ENCODE measurements at regions not wholly inside any gene's neighbourhood (a gene's known extent, or its start where the extent isn't known, plus 50 kb on each side); places are given as distances from the start of the nearest gene placed in this dataset.

GRCh38 chr4:138045036-138045435 is 197.1 kb downstream of the SLC7A11 start:
- no peaks in the 10 kb centered on the region for H3K79me2 ChIP-seq (replicated peaks; ENCODE audit: insufficient read depth)
- no peaks in the 10 kb centered on the region for H3F3A ChIP-seq (replicated peaks; ENCODE audit: low read depth)
- H2AFZ ChIP-seq: peak overlapping the region; percentile 85; the same call in 1 of the 2 replicates
- H3K36me3 Mint-ChIP-seq (ENCODE audit: low read depth): no peaks in the 10 kb centered on the region
- peaks cover 31% of the 10 kb centered on the region for H3K4me1 ChIP-seq (ENCODE audit: insufficient read depth)
- H3K27ac ChIP-seq (ENCODE audit: low read depth): no peak overlapping the region
- no peak overlapping the region for H3K27ac Mint-ChIP-seq
- TF ChIP-seq REST (IDR thresholded peaks at IDR 0.05; ENCODE audit: unreplicated experiment) (no peak), EZH2 (IDR thresholded peaks at IDR 0.05; ENCODE audit: low read depth, unreplicated experiment) (no peak), EZH2phosphoT487 (IDR thresholded peaks at IDR 0.05; ENCODE audit: unreplicated experiment) (no peak)
- no peak overlapping the region for H3K4me2 ChIP-seq
- no peaks in the 10 kb centered on the region for H3K27me3 ChIP-seq (ENCODE audit: insufficient read depth)
- no peaks in the 10 kb centered on the region for H3K36me3 ChIP-seq (ENCODE audit: insufficient read depth)
- peaks cover 28% of the 10 kb centered on the region for H3K4me1 Mint-ChIP-seq
- no peak overlapping the region for H3K4me3 ChIP-seq
- H3K4me3 Mint-ChIP-seq: no peak overlapping the region
- no peaks in the 10 kb centered on the region for H3K9me3 Mint-ChIP-seq
- H4K20me1 ChIP-seq (replicated peaks; ENCODE audit: insufficient read depth): no peaks in the 10 kb centered on the region
- DNase-seq (ENCODE audit: low spot score) (no peak), ATAC-seq (no peak)
- H3K9me2 ChIP-seq (ENCODE audit: insufficient read depth): peaks cover 15% of the 10 kb centered on the region
- H3K27me3 Mint-ChIP-seq (ENCODE audit: insufficient read depth, low read depth, poor library complexity): no peaks in the 10 kb centered on the region

- Histone ChIP-seq H3K4me3 (no peak overlapping the region), H3K27ac (ENCODE audit: low read depth) (no peak overlapping the region), H4K20me1 (replicated peaks; ENCODE audit: insufficient read depth) (no peaks in the 10 kb centered on the region), H3K4me2 (no peak overlapping the region), H3F3A (replicated peaks; ENCODE audit: low read depth) (no peaks in the 10 kb centered on the region), H3K79me2 (replicated peaks; ENCODE audit: insufficient read depth) (no peaks in the 10 kb centered on the region), H2AFZ (no peak overlapping the region), H3K36me3 (ENCODE audit: insufficient read depth) (no peaks in the 10 kb centered on the region), H3K4me1 (ENCODE audit: insufficient read depth) (0 out of 2 replicates have a peak, but pooled peaks cover 4% of the 10 kb centered on the region), H3K27me3 (ENCODE audit: insufficient read depth) (no peaks in the 10 kb centered on the region), H3K9me2 (ENCODE audit: insufficient read depth) (peaks cover 15% of the 10 kb centered on the region)
- H3K36me3 Mint-ChIP-seq (ENCODE audit: low read depth): no peaks in the 10 kb centered on the region
- ATAC-seq (no peak), DNase-seq (ENCODE audit: low spot score) (no peak)
- no peak overlapping the region for H3K4me3 Mint-ChIP-seq
- no peaks in the 10 kb centered on the region for H3K9me3 Mint-ChIP-seq
- H3K27ac Mint-ChIP-seq: no peak overlapping the region
- no peaks in the 10 kb centered on the region for H3K27me3 Mint-ChIP-seq (ENCODE audit: insufficient read depth, low read depth, poor library complexity)
- H3K4me1 Mint-ChIP-seq: no peaks in the 10 kb centered on the region
- TF ChIP-seq ZNF114 (CRISPR knock-in tag; IDR thresholded peaks at IDR 0.05) (no peak), EZH2 (IDR thresholded peaks at IDR 0.05; ENCODE audit: low read depth, unreplicated experiment) (no peak), ZNF462 (CRISPR knock-in tag; IDR thresholded peaks at IDR 0.05) (no peak), JUNB (IDR thresholded peaks at IDR 0.05; ENCODE audit: unreplicated experiment) (no peak), ETS1 (IDR thresholded peaks at IDR 0.05) (no peak), REST (IDR thresholded peaks at IDR 0.05; ENCODE audit: unreplicated experiment) (no peak)
These were observed 203.1 kb downstream of the SLC7A11 start for GRCh38 chr4:138039010-138039409.
